ENCODE measurements at regions not wholly inside any gene's neighbourhood (a gene's known extent, or its start where the extent isn't known, plus 50 kb on each side); places are given as distances from the start of the nearest gene placed in this dataset.
A peak's percentile ranks its signal among the peaks of the same experiment; 100 is the strongest.

GRCh38 chr9:91122755-91123154 is 239.0 kb downstream of the AUH start:
- H3K4me1 ChIP-seq (ENCODE audit: insufficient read depth, low read length), result peaks cover 28% of the 10 kb centered on the region
- no peak overlapping the region for H3K4me3 ChIP-seq (ENCODE audit: low read length)
- DNase-seq (no peak), ATAC-seq (no peak)
- ChIA-PET CTCF (no interaction called here), POLR2A (ENCODE audit: unreplicated experiment) (no interaction called here)
- no peaks in the 10 kb centered on the region for H3K9me3 ChIP-seq (ENCODE audit: low read length)
- no peak overlapping the region for H3K27ac ChIP-seq (ENCODE audit: low read length)
- TF ChIP-seq EZH2 (IDR thresholded peaks at IDR 0.05; ENCODE audit: low read length, unreplicated experiment) (no peak), EZH2phosphoT487 (IDR thresholded peaks at IDR 0.05; ENCODE audit: borderline replicate concordance, low read length) (no peak)
- TF ChIP-seq, protein P1, sequence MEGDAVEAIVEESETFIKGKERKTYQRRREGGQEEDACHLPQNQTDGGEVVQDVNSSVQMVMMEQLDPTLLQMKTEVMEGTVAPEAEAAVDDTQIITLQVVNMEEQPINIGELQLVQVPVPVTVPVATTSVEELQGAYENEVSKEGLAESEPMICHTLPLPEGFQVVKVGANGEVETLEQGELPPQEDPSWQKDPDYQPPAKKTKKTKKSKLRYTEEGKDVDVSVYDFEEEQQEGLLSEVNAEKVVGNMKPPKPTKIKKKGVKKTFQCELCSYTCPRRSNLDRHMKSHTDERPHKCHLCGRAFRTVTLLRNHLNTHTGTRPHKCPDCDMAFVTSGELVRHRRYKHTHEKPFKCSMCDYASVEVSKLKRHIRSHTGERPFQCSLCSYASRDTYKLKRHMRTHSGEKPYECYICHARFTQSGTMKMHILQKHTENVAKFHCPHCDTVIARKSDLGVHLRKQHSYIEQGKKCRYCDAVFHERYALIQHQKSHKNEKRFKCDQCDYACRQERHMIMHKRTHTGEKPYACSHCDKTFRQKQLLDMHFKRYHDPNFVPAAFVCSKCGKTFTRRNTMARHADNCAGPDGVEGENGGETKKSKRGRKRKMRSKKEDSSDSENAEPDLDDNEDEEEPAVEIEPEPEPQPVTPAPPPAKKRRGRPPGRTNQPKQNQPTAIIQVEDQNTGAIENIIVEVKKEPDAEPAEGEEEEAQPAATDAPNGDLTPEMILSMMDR (conservative IDR thresholded peaks at IDR 0.05; ENCODE audit: low read depth, low read length), result no peak
- H3K9me2 ChIP-seq (replicated peaks; ENCODE audit: low read length), result no peaks in the 10 kb centered on the region
- no peak overlapping the region for H3K9ac ChIP-seq (ENCODE audit: low read length)
- no peak overlapping the region for H2AFZ ChIP-seq (ENCODE audit: low read length)
- no peaks in the 10 kb centered on the region for H3K27me3 ChIP-seq (ENCODE audit: low read length)
- intact Hi-C loops (cut with micrococcal nuclease), result no loop called here
- no peaks in the 10 kb centered on the region for H3K36me3 ChIP-seq (ENCODE audit: low read depth, low read length)
- no peaks in the 10 kb centered on the region for H3K79me2 ChIP-seq (ENCODE audit: low read length)
- no peak overlapping the region for H3K4me2 ChIP-seq (ENCODE audit: low read length)
- H3F3A ChIP-seq (ENCODE audit: low read length, unreplicated experiment), result no peaks in the 10 kb centered on the region
- no peaks in the 10 kb centered on the region for H4K20me1 ChIP-seq (ENCODE audit: low read length)
- no TSS peak for BruUV-seq (replicated peaks)

- TF ChIP-seq EZH2phosphoT487 (IDR thresholded peaks at IDR 0.05; ENCODE audit: borderline replicate concordance, low read length) (no peak), EZH2 (IDR thresholded peaks at IDR 0.05; ENCODE audit: low read length, unreplicated experiment) (no peak)
- TF ChIP-seq, protein P1 (conservative IDR thresholded peaks at IDR 0.05; ENCODE audit: low read depth, low read length), result no peak
- BruUV-seq (replicated peaks), result no TSS peak
- no peak overlapping the region for H3K27ac ChIP-seq (ENCODE audit: low read length)
- no peaks in the 10 kb centered on the region for H3K9me3 ChIP-seq (ENCODE audit: low read length)
- no peak overlapping the region for H3K9ac ChIP-seq (ENCODE audit: low read length)
- intact Hi-C loops (cut with micrococcal nuclease), result no loop called here
- no peak overlapping the region for H3K4me2 ChIP-seq (ENCODE audit: low read length)
- H3F3A ChIP-seq (ENCODE audit: low read length, unreplicated experiment), result peaks cover 2% of the 10 kb centered on the region
- no peaks in the 10 kb centered on the region for H4K20me1 ChIP-seq (ENCODE audit: low read length)
- no peaks in the 10 kb centered on the region for H3K79me2 ChIP-seq (ENCODE audit: low read length)
- H2AFZ ChIP-seq (ENCODE audit: low read length), result no peak overlapping the region
- ChIA-PET CTCF (interaction anchor here (0.5 kb wide), 1 partner anchor 27 kb away, joined by 4 read pairs; no protein-coding TSS in a partner anchor), POLR2A (ENCODE audit: unreplicated experiment) (no interaction called here)
- H3K9me2 ChIP-seq (replicated peaks; ENCODE audit: low read length), result no peaks in the 10 kb centered on the region
- H3K4me3 ChIP-seq (ENCODE audit: low read length), result no peak overlapping the region
- peaks cover 28% of the 10 kb centered on the region for H3K4me1 ChIP-seq (ENCODE audit: insufficient read depth, low read length)
- DNase-seq (no peak), ATAC-seq (no peak)
- no peaks in the 10 kb centered on the region for H3K36me3 ChIP-seq (ENCODE audit: low read depth, low read length)
- H3K27me3 ChIP-seq (ENCODE audit: low read length), result no peaks in the 10 kb centered on the region
These were observed 234.8 kb downstream of the AUH start for GRCh38 chr9:91126761-91127445.

GRCh38 chr9:91127653-91128052 is 234.1 kb downstream of the AUH start:
- Histone ChIP-seq H3K4me1 (ENCODE audit: insufficient read depth, low read length) (peaks cover 32% of the 10 kb centered on the region), H2AFZ (ENCODE audit: low read length) (no peak overlapping the region), H3K9me2 (replicated peaks; ENCODE audit: low read length) (no peaks in the 10 kb centered on the region), H3K4me3 (ENCODE audit: low read length) (no peak overlapping the region), H3K4me2 (ENCODE audit: low read length) (0 out of 2 replicates have a peak overlapping the region, but pooled peaks have one; percentile 19), H4K20me1 (ENCODE audit: low read length) (no peaks in the 10 kb centered on the region), H3K27me3 (ENCODE audit: low read length) (no peaks in the 10 kb centered on the region), H3K36me3 (ENCODE audit: low read depth, low read length) (no peaks in the 10 kb centered on the region), H3F3A (ENCODE audit: low read length, unreplicated experiment) (peaks cover 3% of the 10 kb centered on the region), H3K27ac (ENCODE audit: low read length) (0 out of 2 replicates have a peak overlapping the region, but pooled peaks have one; percentile 16), H3K9me3 (ENCODE audit: low read length) (no peaks in the 10 kb centered on the region), H3K79me2 (ENCODE audit: low read length) (no peaks in the 10 kb centered on the region), H3K9ac (ENCODE audit: low read length) (no peak overlapping the region)
- BruUV-seq (replicated peaks), result no TSS peak
- ATAC-seq, result peak; percentile 54
- POLR2A ChIA-PET (ENCODE audit: unreplicated experiment), result no interaction called here
- DNase-seq, result peak; percentile 62
- intact Hi-C loops (cut with micrococcal nuclease), result no loop called here
- CTCF ChIA-PET, result interaction anchor here (0.6 kb wide), 1 partner anchor 142 kb away, joined by 9 read pairs; no protein-coding TSS in a partner anchor
- TF ChIP-seq EZH2phosphoT487 (IDR thresholded peaks at IDR 0.05; ENCODE audit: borderline replicate concordance, low read length) (no peak), EZH2 (IDR thresholded peaks at IDR 0.05; ENCODE audit: low read length, unreplicated experiment) (no peak)
- TF ChIP-seq, protein P1 (conservative IDR thresholded peaks at IDR 0.05; ENCODE audit: low read depth, low read length), result no peak

Data from PC-3 (cell line).